ENCODE measurements at regions not wholly inside any gene's neighbourhood (a gene's known extent, or its start where the extent isn't known, plus 50 kb on each side); places are given as distances from the start of the nearest gene placed in this dataset.

DNA sequence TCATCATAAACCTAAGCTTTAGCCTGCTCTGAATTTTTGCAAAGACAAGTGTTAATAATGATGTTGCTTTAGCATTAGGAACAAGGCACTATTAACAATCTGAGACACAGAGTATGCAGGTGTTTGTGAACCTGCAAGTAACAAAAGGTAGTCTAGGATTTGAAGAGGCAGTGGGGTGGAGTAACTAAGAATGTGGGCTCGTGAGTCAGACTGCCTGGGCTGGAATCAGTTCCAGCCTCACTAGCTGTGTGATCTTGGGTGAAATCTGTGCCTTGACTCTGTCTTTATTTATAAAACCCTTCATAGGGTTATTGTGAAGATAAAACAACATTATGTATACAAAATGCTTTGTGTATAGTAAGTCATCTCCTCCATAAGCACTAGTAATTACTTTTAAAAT, 610.6 kb upstream of the CFAP20DC start:
- in situ Hi-C loops (cut with MboI; ENCODE audit: low pct_unique_long_range_greater_than_20kb, low sequenced_read_pairs, unreplicated experiment): no loop called here
- DNase-seq (ENCODE audit: low spot score): no peak
- no peak for TF ChIP-seq CTCF (IDR thresholded peaks at IDR 0.05; ENCODE audit: extremely low read depth, insufficient read depth, missing control alignments)

- in situ Hi-C loops (cut with MboI; ENCODE audit: low pct_unique_long_range_greater_than_20kb, low sequenced_read_pairs, unreplicated experiment): no loop called here
- DNase-seq (ENCODE audit: low spot score): no peak
- TF ChIP-seq CTCF (IDR thresholded peaks at IDR 0.05; ENCODE audit: extremely low read depth, insufficient read depth, missing control alignments): no peak
These were observed 609.9 kb upstream of the CFAP20DC start for GRCh38 chr3:59659755-59660154.

DNA sequence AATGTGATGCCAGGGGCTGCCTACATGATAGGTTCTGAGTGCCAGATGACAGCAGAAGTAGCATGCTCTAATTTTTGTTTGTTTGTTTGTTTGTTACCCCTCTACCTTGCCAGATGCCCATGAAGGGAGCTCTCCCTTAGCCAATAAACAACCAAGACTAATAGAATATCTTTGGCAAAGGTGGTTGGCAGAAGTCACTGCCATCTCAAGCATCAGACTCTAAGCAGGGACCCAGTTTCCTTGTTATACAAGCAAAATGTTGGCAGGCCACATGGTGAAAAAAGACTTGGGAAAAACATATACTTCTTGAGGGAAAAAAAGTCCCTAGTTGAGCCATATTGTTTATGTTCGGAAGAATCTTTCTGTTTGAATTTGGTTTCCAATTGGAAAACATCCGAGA, 609.0 kb upstream of the CFAP20DC start:
- no peak for DNase-seq (ENCODE audit: low spot score)
- in situ Hi-C loops (cut with MboI; ENCODE audit: low pct_unique_long_range_greater_than_20kb, low sequenced_read_pairs, unreplicated experiment): no loop called here
- no peak for TF ChIP-seq CTCF (IDR thresholded peaks at IDR 0.05; ENCODE audit: extremely low read depth, insufficient read depth, missing control alignments)

DNA sequence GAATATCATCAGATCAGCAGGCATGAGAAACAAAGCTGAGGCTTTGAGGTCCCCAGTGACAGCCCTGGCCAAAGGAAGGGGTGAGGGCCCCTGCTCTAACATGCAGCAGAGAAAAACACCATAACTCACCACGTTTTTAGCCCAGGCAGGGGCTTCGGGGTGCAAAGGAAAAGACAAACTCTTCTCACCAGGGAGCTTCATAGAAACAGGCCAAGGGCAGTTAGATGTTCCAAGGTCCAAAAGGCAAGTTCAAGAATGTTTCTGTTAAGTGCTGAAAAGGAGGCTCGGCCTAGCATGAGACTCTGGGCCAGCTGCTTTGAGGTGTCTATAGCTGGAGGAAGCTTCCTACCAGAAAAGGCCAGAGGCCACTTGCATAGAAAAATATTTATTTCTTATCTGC, 608.4 kb upstream of the CFAP20DC start:
- no peak for TF ChIP-seq CTCF (IDR thresholded peaks at IDR 0.05; ENCODE audit: extremely low read depth, insufficient read depth, missing control alignments)
- in situ Hi-C loops (cut with MboI; ENCODE audit: low pct_unique_long_range_greater_than_20kb, low sequenced_read_pairs, unreplicated experiment): no loop called here
- no peak for DNase-seq (ENCODE audit: low spot score)

- DNase-seq (ENCODE audit: low spot score): no peak
- no peak for TF ChIP-seq CTCF (IDR thresholded peaks at IDR 0.05; ENCODE audit: extremely low read depth, insufficient read depth, missing control alignments)
- in situ Hi-C loops (cut with MboI; ENCODE audit: low pct_unique_long_range_greater_than_20kb, low sequenced_read_pairs, unreplicated experiment): no loop called here
These were observed 605.7 kb upstream of the CFAP20DC start for GRCh38 chr3:59655418-59656015.

DNA sequence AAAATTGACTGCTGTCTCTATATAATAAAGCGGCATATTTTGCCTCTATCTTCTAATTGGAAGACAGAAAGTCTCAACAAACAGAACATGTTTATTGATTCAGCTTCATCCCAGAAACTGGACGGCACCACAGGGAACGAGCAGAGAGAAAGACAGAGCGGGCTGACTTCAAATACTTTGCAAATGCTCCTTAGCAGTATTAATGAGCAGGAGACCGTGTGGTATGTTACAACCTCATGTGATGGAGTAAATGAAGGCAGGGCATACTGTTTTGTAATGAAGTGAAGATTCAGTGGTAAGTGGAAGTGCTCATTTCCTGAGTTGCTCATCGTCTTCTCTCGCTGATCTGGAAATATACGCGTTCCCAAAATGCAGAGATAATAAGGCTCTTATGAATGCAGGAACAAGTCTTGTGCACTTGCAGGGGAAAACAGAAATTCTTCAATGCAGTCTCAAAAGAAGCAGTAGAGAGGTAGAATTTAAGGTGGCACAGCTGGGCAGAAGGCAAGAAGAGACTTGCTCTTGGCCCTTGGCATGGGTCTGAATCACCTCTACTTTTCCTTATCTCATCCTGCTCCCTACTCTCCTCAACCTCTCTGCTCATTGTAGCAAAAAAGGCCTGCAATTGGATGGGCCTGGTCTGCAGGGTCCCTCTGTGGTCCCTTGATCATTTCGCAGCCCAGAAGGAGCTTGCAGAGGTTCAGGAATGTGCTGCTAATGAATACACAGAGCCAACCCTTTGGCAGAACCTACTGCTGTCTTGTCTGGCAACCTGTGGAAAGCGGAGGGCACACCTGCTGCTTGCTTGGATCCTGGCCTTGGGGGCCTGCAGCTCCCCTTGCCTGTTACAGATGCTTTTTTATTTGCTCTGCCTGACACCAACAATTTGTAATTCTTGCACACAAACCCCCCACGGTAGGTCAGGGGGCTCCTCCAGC, 604.9 kb upstream of the CFAP20DC start:
- DNase-seq (ENCODE audit: low spot score): no peak
- no peak for TF ChIP-seq CTCF (IDR thresholded peaks at IDR 0.05; ENCODE audit: extremely low read depth, insufficient read depth, missing control alignments)
- in situ Hi-C loops (cut with MboI; ENCODE audit: low pct_unique_long_range_greater_than_20kb, low sequenced_read_pairs, unreplicated experiment): no loop called here

All from GM13977 (cell line).